ENCODE measurements at regions not wholly inside any gene's neighbourhood (a gene's known extent, or its start where the extent isn't known, plus 50 kb on each side); places are given as distances from the start of the nearest gene placed in this dataset.

DNA sequence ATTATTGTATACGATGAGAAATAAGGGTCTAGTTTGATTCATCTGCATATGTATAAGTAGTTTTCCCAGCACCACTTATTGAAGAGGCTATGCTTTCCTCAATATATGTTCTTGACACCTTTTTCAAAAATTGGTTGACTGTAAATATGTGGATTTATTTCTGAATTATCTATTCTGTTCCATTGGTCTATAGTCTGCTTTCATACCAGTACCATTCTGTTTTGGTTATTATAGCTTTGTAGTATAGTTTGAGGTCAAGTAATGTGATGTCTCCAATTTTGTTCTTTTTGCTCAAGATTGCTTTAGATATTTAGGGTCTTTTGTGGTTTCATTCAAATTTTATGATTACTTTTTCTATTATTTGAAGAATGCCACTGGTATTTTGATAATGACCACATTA is 103.8 kb upstream of the LIPC start:
- no peak for TF ChIP-seq EZH2 (IDR thresholded peaks at IDR 0.05; ENCODE audit: borderline replicate concordance, low read depth, low read length, poor library complexity, severe bottlenecking)
- TF ChIP-seq, protein P1, sequence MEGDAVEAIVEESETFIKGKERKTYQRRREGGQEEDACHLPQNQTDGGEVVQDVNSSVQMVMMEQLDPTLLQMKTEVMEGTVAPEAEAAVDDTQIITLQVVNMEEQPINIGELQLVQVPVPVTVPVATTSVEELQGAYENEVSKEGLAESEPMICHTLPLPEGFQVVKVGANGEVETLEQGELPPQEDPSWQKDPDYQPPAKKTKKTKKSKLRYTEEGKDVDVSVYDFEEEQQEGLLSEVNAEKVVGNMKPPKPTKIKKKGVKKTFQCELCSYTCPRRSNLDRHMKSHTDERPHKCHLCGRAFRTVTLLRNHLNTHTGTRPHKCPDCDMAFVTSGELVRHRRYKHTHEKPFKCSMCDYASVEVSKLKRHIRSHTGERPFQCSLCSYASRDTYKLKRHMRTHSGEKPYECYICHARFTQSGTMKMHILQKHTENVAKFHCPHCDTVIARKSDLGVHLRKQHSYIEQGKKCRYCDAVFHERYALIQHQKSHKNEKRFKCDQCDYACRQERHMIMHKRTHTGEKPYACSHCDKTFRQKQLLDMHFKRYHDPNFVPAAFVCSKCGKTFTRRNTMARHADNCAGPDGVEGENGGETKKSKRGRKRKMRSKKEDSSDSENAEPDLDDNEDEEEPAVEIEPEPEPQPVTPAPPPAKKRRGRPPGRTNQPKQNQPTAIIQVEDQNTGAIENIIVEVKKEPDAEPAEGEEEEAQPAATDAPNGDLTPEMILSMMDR (conservative IDR thresholded peaks at IDR 0.05; ENCODE audit: low read depth, low read length) = no peak
